BJ (cell line): ENCODE measurements at regions not wholly inside any gene's neighbourhood (a gene's known extent, or its start where the extent isn't known, plus 50 kb on each side); places are given as distances from the start of the nearest gene placed in this dataset.
"Not testable (repeated sequence)": the region's sequence is repeated elsewhere in the genome, so short reads cannot be mapped to it uniquely, and the experiment has no call there.

Source experiments
- CTCF ChIA-PET: fragments of 350-600 bp; formaldehyde crosslinking; extraction: SDS; loops from one replicate; lab custom pipeline; 2021; ENCODE audit warnings: antibody characterized with exemption, inconsistent platforms; lab: Yijun Ruan, JAX
- POLR2A ChIA-PET: fragments of 300-600 bp; sonication (Branson Sonifier 250); formaldehyde crosslinking; extraction: SDS; loops from one replicate; lab custom pipeline; 2021; ENCODE audit warnings: antibody characterized with exemption; lab: Charles Lee
- DNase-seq: peaks from one replicate; pipeline ENCODE4 v3.0.0-alpha.2; 2011; ENCODE audit warnings: low read depth
- H3K27me3 ChIP-seq: 2 replicates; pipeline ENCODE4 v1.6.0; 2011; ENCODE audit warnings: low read length; ENCODE audit not compliant: control insufficient read depth, insufficient read depth
- H3K36me3 ChIP-seq: 2 replicates; pipeline ENCODE4 v1.5.1; 2011; ENCODE audit warnings: low read length; ENCODE audit not compliant: control insufficient read depth, insufficient read depth
- H3K4me3 ChIP-seq: 2 replicates; pipeline ENCODE4 v1.5.1; 2011; ENCODE audit warnings: low read depth, mild to moderate bottlenecking, control low read depth, low read length

DNA sequence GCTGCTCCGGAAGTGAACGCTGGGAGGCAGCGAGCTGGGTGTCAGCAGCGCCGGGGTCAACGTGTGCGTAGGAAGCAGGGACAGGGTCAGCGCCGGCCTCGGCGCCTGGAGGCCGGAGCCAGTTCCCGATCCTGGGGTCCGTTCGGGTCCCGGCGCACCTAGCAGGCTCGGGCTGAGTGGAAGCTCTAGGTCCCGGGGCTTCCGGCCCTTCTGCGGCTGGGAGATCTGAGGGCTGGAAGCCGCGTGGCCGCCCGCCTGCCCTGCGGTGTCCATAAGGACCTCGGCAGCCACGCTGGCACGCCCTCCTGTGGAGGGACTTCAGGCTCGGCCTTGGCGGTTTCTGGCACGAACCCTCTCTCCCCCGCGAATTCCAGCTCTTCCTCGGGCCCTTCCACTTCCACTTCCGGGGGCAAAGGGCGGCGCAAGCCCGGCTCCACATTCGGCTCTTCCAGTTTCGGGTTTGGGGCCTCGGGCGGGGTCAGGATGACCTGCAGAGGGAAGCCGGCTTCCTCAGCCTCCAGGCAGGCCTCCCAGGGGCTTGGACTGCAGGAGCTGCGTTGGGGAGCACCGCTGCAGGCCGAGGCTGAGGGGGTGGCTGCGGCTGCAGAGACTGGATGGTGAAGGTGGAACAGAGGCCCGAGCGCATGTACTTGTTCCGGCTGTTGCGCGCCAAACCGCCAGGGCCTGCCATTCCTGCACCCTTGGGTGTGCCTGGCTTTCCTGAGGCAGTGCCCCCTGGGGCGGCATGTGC is 146.2 kb downstream of the TMEM121 start:
- H3K36me3 ChIP-seq, CTCF ChIA-PET, DNase-seq, H3K27me3 ChIP-seq, H3K4me3 ChIP-seq, POLR2A ChIA-PET: not testable (repeated sequence)

DNA sequence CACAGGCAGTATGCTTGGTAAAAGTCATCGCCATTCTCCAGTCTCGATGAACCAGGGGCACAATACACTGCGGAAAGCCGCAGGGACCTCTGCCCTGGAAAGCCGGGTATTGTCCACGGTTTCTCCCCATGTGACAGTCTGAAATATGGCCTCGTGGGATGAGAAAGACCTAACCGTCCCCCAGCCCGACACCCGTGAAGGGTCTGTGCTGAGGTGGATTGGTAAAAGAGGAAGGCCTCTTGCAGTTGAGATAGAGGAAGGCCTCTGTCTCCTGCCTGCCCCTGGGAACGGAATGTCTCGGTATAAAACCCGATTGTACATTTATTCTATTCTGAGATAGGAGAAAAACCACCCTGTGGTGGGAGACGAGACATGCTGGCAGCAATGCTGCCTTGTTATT is 149.1 kb downstream of the TMEM121 start:
- H3K27me3 ChIP-seq, H3K4me3 ChIP-seq, H3K36me3 ChIP-seq, POLR2A ChIA-PET, DNase-seq, CTCF ChIA-PET: not testable (repeated sequence)

DNA sequence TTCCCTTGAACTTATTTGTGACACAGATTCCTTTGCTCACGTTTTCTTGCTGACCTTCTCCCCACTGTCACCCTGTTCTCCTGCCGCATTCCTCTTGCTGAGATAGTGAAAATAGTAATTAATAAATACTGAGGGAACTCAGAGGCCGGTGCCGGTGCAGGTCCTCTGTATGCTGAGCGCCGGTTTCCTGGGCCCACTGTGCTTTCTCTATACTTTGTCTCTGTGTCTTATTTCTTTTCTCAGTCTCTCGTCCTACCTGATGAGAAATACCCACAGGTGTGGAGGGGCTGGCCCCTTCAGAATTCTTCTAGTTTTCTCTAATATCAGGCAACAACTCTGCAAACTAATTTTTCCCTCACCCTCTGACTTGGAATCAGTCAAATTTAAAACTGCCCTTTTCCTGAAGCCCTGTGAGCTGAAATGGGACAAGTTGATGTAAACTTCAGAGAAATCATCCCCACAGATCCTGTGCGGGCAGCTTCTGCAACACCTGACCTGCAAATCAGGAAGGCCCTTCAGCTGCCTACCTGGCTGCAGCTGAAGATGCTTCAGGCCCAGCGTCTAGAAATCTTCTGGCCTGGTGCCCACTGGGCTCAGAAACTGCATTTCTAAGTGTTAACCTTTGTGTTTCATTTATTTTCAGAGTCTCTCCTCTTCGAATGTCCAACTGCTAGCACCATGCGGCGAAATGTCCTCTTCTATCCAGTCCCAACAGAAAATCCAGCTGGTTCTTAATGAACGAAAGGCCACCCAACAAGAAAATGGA is 149.7 kb downstream of the TMEM121 start:
- CTCF ChIA-PET = not testable (repeated sequence)

DNA sequence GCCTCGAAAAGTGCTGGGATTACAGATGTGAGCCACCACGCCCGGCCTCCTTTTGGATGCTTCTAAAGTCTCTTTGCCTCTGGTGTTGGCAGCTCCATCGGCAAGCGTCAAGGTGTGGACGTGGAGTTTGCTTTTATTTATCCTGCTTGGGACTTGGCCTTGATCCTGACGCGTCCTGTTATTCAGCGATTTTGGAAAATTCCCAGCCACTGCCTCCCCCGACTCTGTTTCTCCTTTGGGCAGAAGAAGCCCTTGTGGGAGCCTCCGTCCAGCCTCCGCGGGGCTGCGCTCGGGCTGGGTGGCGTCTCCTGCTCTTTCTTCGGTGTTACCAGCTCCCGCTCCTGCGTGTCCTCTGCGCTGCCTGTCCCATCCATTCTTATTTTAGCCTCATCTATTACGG is 151.7 kb downstream of the TMEM121 start:
- H3K36me3 ChIP-seq, CTCF ChIA-PET, POLR2A ChIA-PET, H3K27me3 ChIP-seq, H3K4me3 ChIP-seq, DNase-seq: not testable (repeated sequence)

More for the DNA sequence above, 149.7 kb downstream of the TMEM121 start:
- H3K4me3 ChIP-seq, H3K36me3 ChIP-seq, POLR2A ChIA-PET, H3K27me3 ChIP-seq, DNase-seq: not testable (repeated sequence)

DNA sequence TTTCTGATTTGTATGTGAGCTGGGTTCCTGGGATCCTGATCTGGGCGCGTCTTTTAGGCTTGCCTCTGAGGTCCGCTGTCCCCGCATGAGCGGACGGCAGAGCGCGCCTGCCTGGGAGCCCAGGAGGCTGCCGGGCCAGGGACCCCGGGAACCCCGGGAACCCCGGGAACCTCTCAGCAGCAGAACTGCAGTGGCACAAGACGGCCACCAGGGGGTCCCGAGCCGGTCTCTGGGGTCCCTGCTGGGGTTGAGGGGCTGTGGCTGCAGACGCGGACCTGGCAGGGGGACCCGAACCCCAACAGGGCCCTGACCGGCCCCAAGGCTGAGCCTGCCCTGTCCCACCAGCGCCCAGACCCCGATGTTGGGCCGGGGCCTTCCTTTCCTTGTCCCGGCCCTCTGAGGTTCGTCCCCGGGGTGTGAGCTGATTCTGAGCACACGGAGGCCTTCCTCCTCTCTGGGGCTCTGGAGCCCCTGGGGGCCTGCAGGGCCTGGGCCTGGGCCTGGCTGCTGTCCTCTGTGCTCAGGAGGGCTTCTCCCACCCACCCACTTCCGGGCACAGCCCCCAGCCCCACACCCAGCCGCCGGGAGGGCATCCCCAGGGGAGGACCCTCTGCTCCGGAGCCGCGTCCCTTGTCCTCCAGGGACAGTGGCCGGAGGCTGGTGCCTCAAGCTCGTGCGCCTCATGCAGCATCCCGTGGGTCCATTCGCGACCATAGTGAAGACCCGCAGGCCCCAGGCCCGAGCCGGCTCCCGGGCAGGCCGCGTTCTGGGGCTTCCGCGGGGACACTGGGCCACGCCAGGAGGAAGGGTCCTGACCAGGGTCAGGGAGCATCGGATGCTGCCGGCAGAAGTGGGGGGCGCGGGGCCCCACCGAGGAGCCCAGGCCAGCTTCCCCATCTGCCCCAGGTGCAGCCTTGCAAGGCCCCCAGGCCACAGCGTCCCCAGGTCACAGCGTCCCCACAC is 152.9 kb downstream of the TMEM121 start:
- POLR2A ChIA-PET, CTCF ChIA-PET, H3K4me3 ChIP-seq, DNase-seq, H3K36me3 ChIP-seq, H3K27me3 ChIP-seq: not testable (repeated sequence)

DNA sequence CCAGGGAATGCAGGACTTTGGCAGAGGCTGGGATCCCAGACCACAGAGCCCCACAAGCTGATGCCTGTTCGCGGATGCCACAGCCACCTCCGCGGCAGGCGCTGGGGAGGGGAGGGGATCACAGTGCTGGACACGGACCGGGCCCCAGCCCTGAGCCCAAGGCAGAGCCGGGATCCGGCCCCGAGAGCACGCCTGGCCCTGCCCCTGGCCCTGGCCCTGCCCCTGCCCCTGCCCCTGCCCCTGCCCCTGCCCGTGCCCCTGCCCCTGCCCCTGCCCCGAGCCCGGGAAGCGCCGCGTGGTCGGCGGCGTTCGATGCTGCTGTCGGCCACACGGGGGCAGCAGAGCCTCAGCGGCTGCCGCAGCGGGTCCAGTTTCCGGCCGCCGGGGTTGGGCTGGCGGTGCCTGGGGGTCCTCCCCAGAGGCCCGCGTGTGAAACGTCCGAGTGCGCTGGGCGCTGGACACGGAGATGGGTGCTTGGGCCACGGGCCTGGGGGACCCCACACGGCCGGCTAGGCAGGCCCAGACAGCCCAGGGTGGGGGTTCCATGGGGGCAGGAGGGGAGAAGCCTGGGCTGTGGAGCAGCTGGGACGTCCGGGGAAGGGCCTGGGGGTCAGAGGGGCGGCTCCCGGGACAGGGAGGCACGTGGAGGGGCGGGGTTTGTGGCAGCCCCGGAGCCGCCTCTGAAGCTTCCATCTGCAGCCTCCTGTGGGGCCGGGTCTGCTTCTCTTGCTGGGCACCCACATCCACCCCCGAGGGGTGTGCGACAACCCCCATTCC is 153.8 kb downstream of the TMEM121 start:
- CTCF ChIA-PET, H3K36me3 ChIP-seq, DNase-seq, POLR2A ChIA-PET, H3K4me3 ChIP-seq, H3K27me3 ChIP-seq: not testable (repeated sequence)

DNA sequence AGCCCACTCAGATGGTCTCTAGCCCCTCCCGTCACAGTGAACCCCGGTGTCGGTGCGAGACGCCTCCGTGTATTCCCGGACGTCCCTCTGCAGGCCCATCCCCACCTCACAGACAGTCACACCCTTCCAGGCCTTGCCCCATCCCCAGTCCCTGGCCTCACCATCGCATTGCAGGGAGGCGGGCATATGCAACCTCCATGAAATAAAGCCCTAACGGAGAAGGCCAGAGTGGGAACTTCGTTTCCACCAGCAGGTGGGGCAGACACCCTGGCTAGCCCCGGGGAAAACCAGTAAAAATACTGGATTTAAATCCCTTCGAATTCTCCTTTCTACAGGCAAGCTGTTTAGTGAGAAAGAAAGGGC is 154.3 kb downstream of the TMEM121 start:
- POLR2A ChIA-PET = not testable (repeated sequence)

DNA sequence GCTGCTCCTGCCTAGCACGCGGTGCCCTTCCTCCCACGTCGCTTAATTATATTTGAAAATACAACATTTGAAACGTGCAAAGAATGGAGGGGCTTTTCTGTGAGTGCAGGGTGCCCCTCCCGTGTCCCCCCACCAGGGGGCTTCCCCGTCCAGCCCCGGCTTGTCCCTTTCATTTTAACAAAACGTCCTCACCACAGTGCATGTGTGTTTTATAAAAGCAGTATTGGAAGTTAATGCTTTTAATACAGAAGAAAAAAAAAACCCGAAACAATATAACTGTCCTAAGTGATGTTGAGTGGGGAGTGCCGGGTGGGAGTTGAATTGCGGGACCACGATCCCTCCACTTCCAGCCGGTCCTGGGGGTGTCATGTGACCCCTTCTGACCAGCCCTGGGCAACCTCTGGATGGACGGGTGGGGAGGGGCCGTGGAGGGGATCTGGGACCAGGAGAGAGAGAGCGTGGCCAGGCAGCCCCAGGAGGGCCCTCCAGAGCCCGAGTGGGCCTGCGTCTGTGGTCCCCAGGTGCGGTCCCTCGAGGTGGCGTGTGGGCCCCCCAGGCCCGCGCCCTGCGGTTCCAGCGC is 155.3 kb downstream of the TMEM121 start:
- CTCF ChIA-PET, POLR2A ChIA-PET, H3K36me3 ChIP-seq, DNase-seq, H3K4me3 ChIP-seq, H3K27me3 ChIP-seq: not testable (repeated sequence)

More for the DNA sequence above, 154.3 kb downstream of the TMEM121 start:
- CTCF ChIA-PET, DNase-seq, H3K27me3 ChIP-seq, H3K36me3 ChIP-seq, H3K4me3 ChIP-seq: not testable (repeated sequence)

DNA sequence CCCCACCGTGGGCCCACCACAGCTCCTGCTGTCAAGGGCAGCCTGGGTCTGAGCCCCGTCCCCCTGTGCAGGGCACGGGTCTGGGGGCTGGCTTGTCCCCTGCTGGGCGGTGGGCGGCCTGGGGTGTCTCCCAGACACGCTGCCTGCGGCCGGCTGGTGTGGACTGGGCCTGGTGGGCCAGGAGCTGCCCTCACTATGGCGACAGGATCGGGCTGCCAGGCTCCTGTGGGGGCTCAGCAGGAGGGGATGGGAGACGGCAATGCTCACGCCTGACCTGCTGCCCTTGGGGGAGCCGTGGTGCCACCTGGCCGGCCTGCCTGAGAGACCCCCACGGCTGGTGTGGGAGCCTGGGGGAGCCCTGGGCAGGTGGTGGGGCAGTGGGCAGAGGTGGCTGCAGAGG is 156.1 kb downstream of the TMEM121 start:
- DNase-seq, H3K4me3 ChIP-seq, POLR2A ChIA-PET, CTCF ChIA-PET, H3K27me3 ChIP-seq, H3K36me3 ChIP-seq: not testable (repeated sequence)
